Keratinocyte (primary cell): ENCODE measurements at regions not wholly inside any gene's neighbourhood (a gene's known extent, or its start where the extent isn't known, plus 50 kb on each side); places are given as distances from the start of the nearest gene placed in this dataset.

Source experiments
- DNase-seq: peaks from one replicate; pipeline ENCODE4 v3.0.0-alpha.2; 2011; ENCODE audit warnings: low read depth, missing footprints, low spot score
- FAIRE-seq: peaks from 2 replicates; lab custom pipeline; 2011; peaks lifted over from hg19 to GRCh38; lab: Jason Lieb, UNC
- H2AFZ ChIP-seq: 2 replicates; pipeline ENCODE4 v1.6.0; 2012; ENCODE audit warnings: low read length, control low read depth, inconsistent platforms; ENCODE audit not compliant: control insufficient read depth
- H3K27ac ChIP-seq: 2 replicates; pipeline ENCODE4 v1.5.1; 2011; ENCODE audit warnings: low read length; ENCODE audit not compliant: control insufficient read depth, insufficient read depth
- H3K27me3 ChIP-seq: 3 replicates; pipeline ENCODE4 v1.6.0; 2011; ENCODE audit warnings: low read length; ENCODE audit not compliant: control insufficient read depth, insufficient read depth; ENCODE audit errors: extremely low read depth
- H3K36me3 ChIP-seq, 2 experiments: 2 replicates in 1 of 2; 3 replicates in 1 of 2; pipeline ENCODE4 v1.5.1; 2011; ENCODE audit warnings: low read length in 2 of 2, mild to moderate bottlenecking in 1 of 2; ENCODE audit not compliant: control insufficient read depth in 2 of 2, insufficient read depth in 2 of 2; ENCODE audit errors: extremely low read depth in 1 of 2
- H3K4me1 ChIP-seq: 3 replicates; pipeline ENCODE4 v1.5.1; 2011; ENCODE audit warnings: low read length; ENCODE audit not compliant: control insufficient read depth, insufficient read depth; ENCODE audit errors: extremely low read depth
- H3K4me2 ChIP-seq: 3 replicates; pipeline ENCODE4 v1.6.0; 2011; ENCODE audit warnings: low read depth, low read length; ENCODE audit not compliant: control insufficient read depth, insufficient read depth; ENCODE audit errors: extremely low read depth
- H3K4me3 ChIP-seq, 3 experiments: fragments of 200-600 bp in 1 of 3; sonication (generic) in 1 of 3; 2 replicates in 2 of 3; 3 replicates in 1 of 3; pipeline ENCODE4 v1.5.1; 2011 to 2016; ENCODE audit warnings: low read length in 3 of 3, mild to moderate bottlenecking in 3 of 3, control low read depth in 2 of 3, inconsistent platforms in 1 of 3, low read depth in 1 of 3, mixed read lengths in 1 of 3, mixed run types in 1 of 3, moderate library complexity in 1 of 3; ENCODE audit not compliant: control insufficient read depth in 2 of 3, insufficient read depth in 2 of 3; ENCODE audit errors: extremely low read depth in 1 of 3
- H3K79me2 ChIP-seq: 2 replicates; pipeline ENCODE4 v1.6.0; 2012; ENCODE audit warnings: low read length; ENCODE audit not compliant: control insufficient read depth, insufficient read depth
- H3K9ac ChIP-seq: 3 replicates; pipeline ENCODE4 v1.6.0; 2011; ENCODE audit warnings: low read length; ENCODE audit not compliant: control insufficient read depth, insufficient read depth; ENCODE audit errors: extremely low read depth
- H3K9me1 ChIP-seq: 3 replicates; pipeline ENCODE4 v1.6.0; 2011; ENCODE audit warnings: low read length; ENCODE audit not compliant: control insufficient read depth, insufficient read depth; ENCODE audit errors: extremely low read depth
- H3K9me3 ChIP-seq: 2 replicates; pipeline ENCODE4 v1.5.1; 2012; ENCODE audit warnings: low read depth, low read length; ENCODE audit not compliant: control insufficient read depth
- H4K20me1 ChIP-seq: 3 replicates; pipeline ENCODE4 v1.6.0; 2011; ENCODE audit warnings: low read length; ENCODE audit not compliant: control insufficient read depth, insufficient read depth; ENCODE audit errors: extremely low read depth
- CTCF ChIP-seq, 3 experiments: IDR thresholded peaks in 1 of 3; conservative IDR thresholded peaks in 1 of 3; optimal IDR thresholded peaks in 1 of 3; 2 replicates in 2 of 3; 3 replicates in 1 of 3; pipeline versions ENCODE3 to v1.5.1; 2011; ENCODE audit warnings: low read length in 3 of 3, mild to moderate bottlenecking in 3 of 3, moderate library complexity in 2 of 3, control low read depth in 1 of 3, inconsistent platforms in 1 of 3; ENCODE audit not compliant: insufficient read depth in 2 of 3; ENCODE audit errors: extremely low read depth in 1 of 3
- EZH2 ChIP-seq: IDR thresholded peaks from one replicate; pipeline ENCODE4 v1.6.1; 2012; ENCODE audit warnings: inconsistent platforms, mild to moderate bottlenecking, low read length, moderate library complexity
- dilution Hi-C: fragments of 300-500 bp; cut with MboI; formaldehyde crosslinking; loops from one replicate; pipeline ENCODE4 v1.7.0; 2020; ENCODE audit warnings: low sequenced_read_pairs; ENCODE audit not compliant: extremely low pct_ligation_motif_present

- no peaks in the 10 kb centered on the region for H4K20me1 ChIP-seq
- H3K79me2 ChIP-seq = no peaks in the 10 kb centered on the region
- H3K27me3 ChIP-seq = no peaks in the 10 kb centered on the region
- no peak overlapping the region for H3K27ac ChIP-seq
- dilution Hi-C loops = no loop called here
- H3K9me1 ChIP-seq = no peaks in the 10 kb centered on the region
- no peak overlapping the region for H2AFZ ChIP-seq
- no peak overlapping the region for H3K9ac ChIP-seq
- peaks cover 7% of the 10 kb centered on the region for H3K9me3 ChIP-seq
- FAIRE-seq (no peak), DNase-seq (no peak)
- no peaks in the 10 kb centered on the region for H3K36me3 ChIP-seq
- TF ChIP-seq EZH2 (no peak), CTCF (optimal IDR thresholded peaks at IDR 0.05 in 1 of 3, IDR thresholded peaks at IDR 0.05 in 1 of 3, conservative IDR thresholded peaks at IDR 0.05 in 1 of 3; ENCODE audit: extremely low read depth in 1 of 3, insufficient read depth in 2 of 3, low read length in 3 of 3) (no peak)
- no peak overlapping the region for H3K4me2 ChIP-seq
- no peak overlapping the region for H3K4me3 ChIP-seq
- H3K4me1 ChIP-seq = no peaks in the 10 kb centered on the region
Measured at GRCh38 chr7:63087575-63088190, 911.0 kb upstream of the ZNF722 start.

- FAIRE-seq (no peak), DNase-seq (no peak)
- no peak overlapping the region for H2AFZ ChIP-seq
- H3K4me2 ChIP-seq = no peak overlapping the region
- dilution Hi-C loops = no loop called here
- TF ChIP-seq EZH2 (no peak), CTCF (optimal IDR thresholded peaks at IDR 0.05 in 1 of 3, IDR thresholded peaks at IDR 0.05 in 1 of 3, conservative IDR thresholded peaks at IDR 0.05 in 1 of 3; ENCODE audit: extremely low read depth in 1 of 3, insufficient read depth in 2 of 3, low read length in 3 of 3) (no peak)
- no peaks in the 10 kb centered on the region for H4K20me1 ChIP-seq
- no peaks in the 10 kb centered on the region for H3K9me3 ChIP-seq
- H3K9ac ChIP-seq = no peak overlapping the region
- H3K27me3 ChIP-seq = no peaks in the 10 kb centered on the region
- H3K9me1 ChIP-seq = no peaks in the 10 kb centered on the region
- no peaks in the 10 kb centered on the region for H3K36me3 ChIP-seq
- no peak overlapping the region for H3K27ac ChIP-seq
- no peaks in the 10 kb centered on the region for H3K79me2 ChIP-seq
- H3K4me3 ChIP-seq = no peak overlapping the region
- no peaks in the 10 kb centered on the region for H3K4me1 ChIP-seq
Measured at GRCh38 chr7:63092951-63093350, 905.7 kb upstream of the ZNF722 start.
